ENCODE measurements at regions not wholly inside any gene's neighbourhood (a gene's known extent, or its start where the extent isn't known, plus 50 kb on each side); places are given as distances from the start of the nearest gene placed in this dataset.

DNA sequence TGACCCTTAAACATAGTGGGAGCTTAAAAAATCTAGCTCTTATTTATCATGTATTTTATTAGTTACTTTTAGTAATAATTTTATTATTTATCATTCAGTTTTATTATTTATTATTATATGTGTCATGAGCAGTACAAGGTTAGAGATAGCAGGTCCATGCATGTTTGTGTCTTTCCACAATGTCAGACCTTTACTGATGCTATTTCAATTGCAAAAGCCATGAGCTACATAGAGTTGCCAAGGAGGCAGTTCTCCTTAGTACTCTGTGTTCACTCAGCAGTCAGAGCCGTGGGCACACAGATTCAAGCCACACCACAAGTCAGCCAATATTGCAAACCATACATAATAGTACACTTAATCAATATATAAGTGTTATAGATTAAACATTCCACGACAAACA, 157.9 kb upstream of the NTRK2 start:
- Histone ChIP-seq H3K4me3 (replicated peaks in 1 of 4; ENCODE audit: control extremely low read depth in 1 of 4, insufficient read depth in 1 of 4, low read depth in 3 of 4, low read length in 4 of 4) (no peak overlapping the region), H3K79me2 (ENCODE audit: control insufficient read depth, insufficient read depth, low read length) (no peaks in the 10 kb centered on the region), H3K4me2 (ENCODE audit: extremely low read depth, insufficient read depth, low read length) (no peak overlapping the region), H3K27me3 (ENCODE audit: control insufficient read depth, insufficient read depth, low read length) (no peaks in the 10 kb centered on the region), H3K4me1 (ENCODE audit: control insufficient read depth, extremely low read depth, insufficient read depth, low read length) (no peaks in the 10 kb centered on the region), H3K27ac (ENCODE audit: insufficient read depth, low read length) (no peak overlapping the region), H3K36me3 (ENCODE audit: control insufficient read depth, insufficient read depth, low read length) (no peaks in the 10 kb centered on the region), H3K9me3 (ENCODE audit: control insufficient read depth, insufficient read depth, low read depth, low read length) (no peaks in the 10 kb centered on the region), H4K20me1 (ENCODE audit: control insufficient read depth, extremely low read depth, insufficient read depth, low read length) (no peaks in the 10 kb centered on the region), H2AFZ (ENCODE audit: low read length) (no peak overlapping the region), H3K9ac (ENCODE audit: insufficient read depth, low read length) (no peak overlapping the region)
- no peak for DNase-seq (ENCODE audit: low read depth in 2 of 2)
- no peak for TF ChIP-seq CTCF (conservative IDR thresholded peaks at IDR 0.05 in 1 of 2, IDR thresholded peaks at IDR 0.05 in 1 of 2; ENCODE audit: low read depth in 1 of 2, low read length in 2 of 2)
- TF ChIP-seq EZH2 (IDR thresholded peaks at IDR 0.05; ENCODE audit: low read length, missing control alignments): no peak

DNA sequence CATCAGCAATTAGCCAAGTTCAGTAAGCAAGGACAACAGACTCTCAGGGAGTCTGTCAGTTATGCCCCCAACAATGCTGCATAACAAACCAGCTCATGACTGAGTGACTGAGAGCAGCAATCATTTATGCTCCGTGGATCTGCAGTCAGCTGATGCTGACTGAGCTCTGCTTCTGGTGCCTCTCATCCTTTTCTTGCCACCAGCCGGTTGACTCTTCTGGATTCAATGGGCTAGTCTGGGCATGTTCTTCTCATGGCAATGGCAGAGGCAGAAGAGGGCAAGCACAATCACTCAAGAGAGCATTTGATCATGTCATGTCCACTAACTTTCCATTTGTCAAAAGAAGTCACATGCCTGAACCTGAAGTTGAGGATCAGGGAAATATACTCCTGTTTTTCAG, 157.0 kb upstream of the NTRK2 start:
- no peak for TF ChIP-seq EZH2 (IDR thresholded peaks at IDR 0.05; ENCODE audit: low read length, missing control alignments)
- no peak for TF ChIP-seq CTCF (conservative IDR thresholded peaks at IDR 0.05 in 1 of 2, IDR thresholded peaks at IDR 0.05 in 1 of 2; ENCODE audit: low read depth in 1 of 2, low read length in 2 of 2)

DNA sequence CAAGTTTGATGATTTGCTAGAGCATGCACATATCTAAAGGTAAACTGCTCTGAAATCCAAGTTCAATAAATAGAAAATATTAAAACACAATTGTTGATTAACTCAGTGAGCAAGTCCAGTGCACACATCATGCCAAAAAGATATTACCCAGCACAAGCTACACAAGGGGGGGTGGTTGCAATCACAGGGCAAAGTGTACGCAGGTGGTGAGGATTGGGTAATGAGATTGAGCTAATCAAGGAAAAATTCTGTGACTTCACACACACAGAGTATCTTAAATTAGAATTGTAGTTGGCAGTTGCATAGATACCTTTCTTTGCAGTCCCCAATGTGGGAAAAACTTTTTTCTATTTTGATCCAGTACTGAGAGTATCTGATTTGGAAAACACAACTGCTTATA, 156.1 kb upstream of the NTRK2 start:
- no peak overlapping the region for H3K27ac ChIP-seq (ENCODE audit: insufficient read depth, low read length)
- no peak overlapping the region for H3K4me2 ChIP-seq (ENCODE audit: extremely low read depth, insufficient read depth, low read length)
- H3K79me2 ChIP-seq (ENCODE audit: control insufficient read depth, insufficient read depth, low read length): no peaks in the 10 kb centered on the region
- no peak overlapping the region for H2AFZ ChIP-seq (ENCODE audit: low read length)
- H3K9ac ChIP-seq (ENCODE audit: insufficient read depth, low read length): no peak overlapping the region
- TF ChIP-seq EZH2 (IDR thresholded peaks at IDR 0.05; ENCODE audit: low read length, missing control alignments): no peak
- TF ChIP-seq CTCF (conservative IDR thresholded peaks at IDR 0.05 in 1 of 2, IDR thresholded peaks at IDR 0.05 in 1 of 2; ENCODE audit: low read depth in 1 of 2, low read length in 2 of 2): no peak
- H3K9me3 ChIP-seq (ENCODE audit: control insufficient read depth, insufficient read depth, low read depth, low read length): no peaks in the 10 kb centered on the region
- no peaks in the 10 kb centered on the region for H3K27me3 ChIP-seq (ENCODE audit: control insufficient read depth, insufficient read depth, low read length)
- H3K4me3 ChIP-seq (replicated peaks in 1 of 4; ENCODE audit: control extremely low read depth in 1 of 4, insufficient read depth in 1 of 4, low read depth in 3 of 4, low read length in 4 of 4): no peak overlapping the region
- no peaks in the 10 kb centered on the region for H4K20me1 ChIP-seq (ENCODE audit: control insufficient read depth, extremely low read depth, insufficient read depth, low read length)
- H3K4me1 ChIP-seq (ENCODE audit: control insufficient read depth, extremely low read depth, insufficient read depth, low read length): no peaks in the 10 kb centered on the region
- no peaks in the 10 kb centered on the region for H3K36me3 ChIP-seq (ENCODE audit: control insufficient read depth, insufficient read depth, low read length)
- DNase-seq (ENCODE audit: low read depth in 2 of 2): no peak

More for the DNA sequence above, 157.0 kb upstream of the NTRK2 start:
- DNase-seq (ENCODE audit: low read depth in 2 of 2): no peak
- no peaks in the 10 kb centered on the region for H3K27me3 ChIP-seq (ENCODE audit: control insufficient read depth, insufficient read depth, low read length)
- H2AFZ ChIP-seq (ENCODE audit: low read length): no peak overlapping the region
- no peak overlapping the region for H3K27ac ChIP-seq (ENCODE audit: insufficient read depth, low read length)
- H3K4me1 ChIP-seq (ENCODE audit: control insufficient read depth, extremely low read depth, insufficient read depth, low read length): no peaks in the 10 kb centered on the region
- no peaks in the 10 kb centered on the region for H3K79me2 ChIP-seq (ENCODE audit: control insufficient read depth, insufficient read depth, low read length)
- H3K4me3 ChIP-seq (replicated peaks in 1 of 4; ENCODE audit: control extremely low read depth in 1 of 4, insufficient read depth in 1 of 4, low read depth in 3 of 4, low read length in 4 of 4): no peak overlapping the region
- H3K4me2 ChIP-seq (ENCODE audit: extremely low read depth, insufficient read depth, low read length): no peak overlapping the region
- H4K20me1 ChIP-seq (ENCODE audit: control insufficient read depth, extremely low read depth, insufficient read depth, low read length): no peaks in the 10 kb centered on the region
- no peaks in the 10 kb centered on the region for H3K9me3 ChIP-seq (ENCODE audit: control insufficient read depth, insufficient read depth, low read depth, low read length)
- H3K9ac ChIP-seq (ENCODE audit: insufficient read depth, low read length): no peak overlapping the region
- H3K36me3 ChIP-seq (ENCODE audit: control insufficient read depth, insufficient read depth, low read length): no peaks in the 10 kb centered on the region

All from fibroblast of lung (primary cell).